ENCODE measurements at regions not wholly inside any gene's neighbourhood (a gene's known extent, or its start where the extent isn't known, plus 50 kb on each side); places are given as distances from the start of the nearest gene placed in this dataset.

- ATAC-seq (no peak), DNase-seq (ENCODE audit: low spot score) (no peak)
- Mint-ChIP-seq H3K27ac (no peak overlapping the region), H3K4me3 (no peak overlapping the region), H3K36me3 (0 out of 2 replicates have a peak, but pooled peaks cover 5% of the 10 kb centered on the region), H3K4me1 (peaks cover 38% of the 10 kb centered on the region), H3K27me3 (ENCODE audit: low read depth) (peaks cover 48% of the 10 kb centered on the region), H3K9me3 (peaks cover 12% of the 10 kb centered on the region)
- ChIA-PET CTCF (no interaction called here), POLR2A (no interaction called here)
- no peak for TF ChIP-seq ZNF281 (CRISPR knock-in tag; IDR thresholded peaks at IDR 0.05)
- no peak for TF ChIP-seq FOXJ3 (CRISPR knock-in tag; IDR thresholded peaks at IDR 0.05; ENCODE audit: borderline replicate concordance)
- TF ChIP-seq NFE2L1 (CRISPR knock-in tag; IDR thresholded peaks at IDR 0.05), result no peak
- TF ChIP-seq GABPB1 (CRISPR knock-in tag; IDR thresholded peaks at IDR 0.05), result no peak
- no peak for TF ChIP-seq ERG (CRISPR knock-in tag; IDR thresholded peaks at IDR 0.05)
- no peak for TF ChIP-seq NR2C2 (CRISPR knock-in tag; IDR thresholded peaks at IDR 0.05)
- no peak for TF ChIP-seq CREM (CRISPR knock-in tag; IDR thresholded peaks at IDR 0.05)
These were observed 66.9 kb downstream of the SPATA31C2 start for GRCh38 chr9:88071331-88071730.

- no peak for TF ChIP-seq NFATC4 (CRISPR knock-in tag; IDR thresholded peaks at IDR 0.05)
- TF ChIP-seq CREB1 (CRISPR knock-in tag; IDR thresholded peaks at IDR 0.05), result no peak
- no peak for TF ChIP-seq MAX (CRISPR knock-in tag; IDR thresholded peaks at IDR 0.05)
- no peak for TF ChIP-seq ZNF232 (CRISPR knock-in tag; IDR thresholded peaks at IDR 0.05)
- TF ChIP-seq SMAD4 (CRISPR knock-in tag; IDR thresholded peaks at IDR 0.05), result no peak
- no peak for TF ChIP-seq GABPB1 (CRISPR knock-in tag; IDR thresholded peaks at IDR 0.05)
- TF ChIP-seq ZNF671 (CRISPR knock-in tag; IDR thresholded peaks at IDR 0.05), result no peak
- TF ChIP-seq ZNF425 (CRISPR knock-in tag; conservative IDR thresholded peaks at IDR 0.05), result no peak
- no peak overlapping the region for H3K4me3 Mint-ChIP-seq
- H3K36me3 Mint-ChIP-seq, result no peaks in the 10 kb centered on the region
- POLR2A ChIA-PET, result no interaction called here
- H3K27me3 Mint-ChIP-seq (ENCODE audit: low read depth), result peaks cover 4% of the 10 kb centered on the region
- DNase-seq (ENCODE audit: low spot score) (no peak), ATAC-seq (no peak)
- H3K27ac Mint-ChIP-seq, result no peak overlapping the region
- CTCF ChIA-PET, result no interaction called here
- peaks cover 17% of the 10 kb centered on the region for H3K4me1 Mint-ChIP-seq
- H3K9me3 Mint-ChIP-seq, result peaks cover 9% of the 10 kb centered on the region
These were observed 72.7 kb downstream of the SPATA31C2 start for GRCh38 chr9:88065619-88066018.

GRCh38 chr9:88064554-88064953 lies 73.7 kb downstream of the SPATA31C2 start:
- ChIA-PET POLR2A (no interaction called here), CTCF (no interaction called here)
- H3K27me3 Mint-ChIP-seq (ENCODE audit: low read depth), result no peaks in the 10 kb centered on the region
- H3K36me3 Mint-ChIP-seq, result no peaks in the 10 kb centered on the region
- DNase-seq (ENCODE audit: low spot score) (no peak), ATAC-seq (no peak)
- H3K4me3 Mint-ChIP-seq, result no peak overlapping the region
- peaks cover 6% of the 10 kb centered on the region for H3K4me1 Mint-ChIP-seq
- peaks cover 9% of the 10 kb centered on the region for H3K9me3 Mint-ChIP-seq
- TF ChIP-seq PREB (CRISPR knock-in tag; IDR thresholded peaks at IDR 0.05; ENCODE audit: borderline replicate concordance), result no peak
- TF ChIP-seq ZNF232 (CRISPR knock-in tag; IDR thresholded peaks at IDR 0.05), result no peak
- TF ChIP-seq JUN (CRISPR knock-in tag; IDR thresholded peaks at IDR 0.05), result no peak
- TF ChIP-seq ZMAT4 (CRISPR knock-in tag; IDR thresholded peaks at IDR 0.05), result no peak
- H3K27ac Mint-ChIP-seq, result no peak overlapping the region
